Esophagus muscularis mucosa (tissue), 4 donors: ENCODE measurements at regions not wholly inside any gene's neighbourhood (a gene's known extent, or its start where the extent isn't known, plus 50 kb on each side); places are given as distances from the start of the nearest gene placed in this dataset.

ENCODE experiments used
- DNase-seq: peaks from one replicate; pipeline ENCODE4 v3.0.0-alpha.2; 2017; ENCODE audit errors: extremely low spot score
- H3K27ac ChIP-seq, 4 donors: fragments of 200-600 bp; sonication (generic); replicated peaks in 1 of 4; 1 replicate in 3 of 4; 2 replicates in 1 of 4; pipeline ENCODE4 v1.5.1; 2016 to 2019; ENCODE audit warnings: mild to moderate bottlenecking in 1 of 4
- H3K27me3 ChIP-seq, 4 donors: fragments of 200-600 bp; sonication (generic); one replicate each; pipeline versions ENCODE4 v1.5.1 to v1.6.0; 2016 to 2019
- H3K36me3 ChIP-seq, 4 donors: fragments of 200-600 bp; sonication (generic); one replicate each; pipeline ENCODE4 v1.5.1; 2016 to 2019
- H3K4me1 ChIP-seq, 4 donors: fragments of 200-600 bp; sonication (generic); one replicate each; pipeline ENCODE4 v1.5.1; 2016 to 2019
- H3K4me3 ChIP-seq, 4 donors: fragments of 200-600 bp; sonication (generic); 1 replicate in 2 of 4; 2 replicates in 2 of 4; pipeline ENCODE4 v1.5.1; 2016 to 2019; ENCODE audit warnings: mild to moderate bottlenecking in 4 of 4, moderate library complexity in 1 of 4
- H3K9me3 ChIP-seq, 4 donors: fragments of 200-600 bp; sonication (generic); 1 replicate in 3 of 4; 2 replicates in 1 of 4; pipeline ENCODE4 v1.5.1; 2016 to 2019
- CTCF ChIP-seq, 3 experiments: fragments of 200-600 bp in 2 of 3; fragments of 450-650 bp in 1 of 3; sonication (generic) in 2 of 3; IDR thresholded peaks; one replicate each; pipeline ENCODE4 v1.5.1; 2017 to 2019; ENCODE audit warnings: antibody characterized with exemption in 3 of 3, mild to moderate bottlenecking in 2 of 3, moderate library complexity in 1 of 3
- EP300 ChIP-seq: sonication (generic); formaldehyde crosslinking; IDR thresholded peaks from one replicate; pipeline ENCODE4 v1.6.1; 2017; ENCODE audit warnings: antibody characterized with exemption
- POLR2A ChIP-seq: fragments of 450-650 bp; IDR thresholded peaks from one replicate; pipeline ENCODE4 v1.6.1; 2017; ENCODE audit warnings: antibody characterized with exemption, moderate library complexity, mild to moderate bottlenecking, low read depth
- POLR2AphosphoS5 ChIP-seq, 2 donors: sonication (generic); formaldehyde crosslinking; IDR thresholded peaks; one replicate each; pipeline ENCODE4 v1.6.1; 2017; ENCODE audit warnings: antibody characterized with exemption in 2 of 2
- WGBS: methylation state at CpG from one replicate; pipeline ENCODE4 v1.1.5; 2018; 5-methylcytosine and 5-hydroxymethylcytosine counted together
- intact Hi-C: fragments of 100-400 bp; cut with DNase I; formaldehyde crosslinking; loops from one replicate; pipeline ENCODE4 v1.15.1; 2023

- intact Hi-C loops: no loop called here
- Histone ChIP-seq H3K4me1 (peaks cover 17 to 43% (median 25%) of the 10 kb centered on the region in 4 donors), H3K36me3 (no peaks in the 10 kb centered on the region), H3K27ac (peak overlapping the region in 1 of 4 donors; percentile 18), H3K9me3 (no peaks in the 10 kb centered on the region), H3K27me3 (no peaks in the 10 kb centered on the region), H3K4me3 (no peak overlapping the region)
- no peak for DNase-seq
- no peak for TF ChIP-seq EP300
- no peak for TF ChIP-seq POLR2AphosphoS5 (IDR thresholded peaks at IDR 0.05)
- TF ChIP-seq POLR2A: no peak
- TF ChIP-seq CTCF (IDR thresholded peaks at IDR 0.05): no peak
- 75% methylated on average over 8 of the region's 8 CpGs for WGBS
Observed at GRCh38 chr15:62444104-62445022, 279.3 kb upstream of the C2CD4B start.

DNA sequence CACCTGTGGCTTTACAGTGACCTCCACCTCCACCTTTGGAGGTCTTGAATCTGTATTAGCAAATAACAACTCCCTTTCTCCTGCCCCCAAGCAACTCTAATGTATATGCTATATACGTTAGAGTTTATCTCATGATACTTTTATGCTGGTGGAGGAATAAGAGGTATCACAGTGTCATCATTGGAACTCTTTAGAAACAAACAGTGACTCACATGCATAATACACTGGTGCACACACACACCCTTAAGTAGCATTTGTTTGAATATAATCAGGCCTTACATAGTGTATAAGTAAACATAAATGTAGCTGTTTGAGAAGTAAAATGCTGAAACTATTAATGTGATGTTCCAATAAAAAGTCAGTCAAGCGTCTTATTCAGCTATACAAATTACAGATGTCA, 280.2 kb upstream of the C2CD4B start:
- no peak for DNase-seq
- Histone ChIP-seq H3K9me3 (no peaks in the 10 kb centered on the region), H3K27me3 (no peaks in the 10 kb centered on the region), H3K27ac (no peak overlapping the region), H3K4me3 (no peak overlapping the region), H3K4me1 (peaks cover 13 to 38% (median 21%) of the 10 kb centered on the region in 4 donors), H3K36me3 (no peaks in the 10 kb centered on the region)
- intact Hi-C loops: no loop called here
- WGBS: 96% methylated on average over 2 of the region's 2 CpGs
- TF ChIP-seq EP300 (no peak), POLR2AphosphoS5 (IDR thresholded peaks at IDR 0.05) (no peak), CTCF (IDR thresholded peaks at IDR 0.05) (no peak), POLR2A (no peak)

- H3K36me3 ChIP-seq: no peaks in the 10 kb centered on the region
- no peak overlapping the region for H3K4me3 ChIP-seq
- DNase-seq: no peak
- 95% methylated on average over 5 of the region's 5 CpGs for WGBS
- intact Hi-C loops: no loop called here
- no peaks in the 10 kb centered on the region for H3K9me3 ChIP-seq
- H3K4me1 ChIP-seq: peaks cover 9 to 29% (median 16%) of the 10 kb centered on the region in 4 donors
- H3K27ac ChIP-seq: no peak overlapping the region
- no peaks in the 10 kb centered on the region for H3K27me3 ChIP-seq
- TF ChIP-seq POLR2AphosphoS5 (IDR thresholded peaks at IDR 0.05): no peak
Observed at GRCh38 chr15:62446984-62447383, 281.9 kb upstream of the C2CD4B start.

- H3K27me3 ChIP-seq: no peaks in the 10 kb centered on the region
- H3K36me3 ChIP-seq: no peaks in the 10 kb centered on the region
- intact Hi-C loops: no loop called here
- no peaks in the 10 kb centered on the region for H3K9me3 ChIP-seq
- TF ChIP-seq CTCF (IDR thresholded peaks at IDR 0.05): no peak
- TF ChIP-seq EP300: no peak
- no peak for TF ChIP-seq POLR2A
- TF ChIP-seq POLR2AphosphoS5 (IDR thresholded peaks at IDR 0.05): no peak
- DNase-seq: no peak
- peaks cover 9 to 29% (median 16%) of the 10 kb centered on the region in 4 donors for H3K4me1 ChIP-seq
- WGBS: 78% methylated on average over 7 of the region's 7 CpGs
- no peak overlapping the region for H3K27ac ChIP-seq
- H3K4me3 ChIP-seq: no peak overlapping the region
Observed at GRCh38 chr15:62447742-62448141, 282.7 kb upstream of the C2CD4B start.

DNA sequence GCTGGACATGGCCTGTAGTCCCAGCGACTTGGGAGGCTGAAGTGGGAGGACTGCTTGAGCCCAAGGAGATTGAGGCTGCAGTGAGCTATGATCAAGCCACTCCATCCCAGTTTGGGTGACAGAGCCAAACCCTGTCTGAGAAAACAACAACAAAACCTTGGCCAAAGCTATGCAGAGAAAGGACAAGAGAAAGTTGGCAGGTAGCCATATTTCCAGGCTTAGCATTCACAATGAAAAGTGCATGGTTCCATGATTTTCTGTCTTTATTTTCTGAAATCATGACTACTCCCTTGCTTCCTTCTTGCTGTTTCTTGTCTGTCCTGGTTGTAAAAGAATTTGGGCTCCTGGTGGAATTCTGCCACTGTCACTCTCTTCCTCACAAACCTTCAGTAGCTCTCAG, 284.6 kb upstream of the C2CD4B start:
- H3K27me3 ChIP-seq: no peaks in the 10 kb centered on the region
- no peak for TF ChIP-seq POLR2A
- no peak for TF ChIP-seq POLR2AphosphoS5 (IDR thresholded peaks at IDR 0.05)
- no peak for TF ChIP-seq CTCF (IDR thresholded peaks at IDR 0.05)
- TF ChIP-seq EP300: no peak
- H3K27ac ChIP-seq: no peak overlapping the region
- no peaks in the 10 kb centered on the region for H3K36me3 ChIP-seq
- no peak for DNase-seq
- intact Hi-C loops: no loop called here
- peaks cover 20 to 45% (median 32%) of the 10 kb centered on the region in 4 donors for H3K4me1 ChIP-seq
- H3K4me3 ChIP-seq: no peak overlapping the region
- WGBS: 90% methylated on average over 1 of the region's 1 CpG
- H3K9me3 ChIP-seq: no peaks in the 10 kb centered on the region
